ENCODE measurements at regions not wholly inside any gene's neighbourhood (a gene's known extent, or its start where the extent isn't known, plus 50 kb on each side); places are given as distances from the start of the nearest gene placed in this dataset.

- no peak for DNase-seq (ENCODE audit: low read depth)
- H3K4me3 ChIP-seq (ENCODE audit: low read depth, low read length), result no peak overlapping the region
- TF ChIP-seq CTCF (IDR thresholded peaks at IDR 0.05; ENCODE audit: insufficient read depth, low read length), result no peak
Observed at GRCh38 chr2:39604866-39605265, 60.9 kb upstream of the TMEM178A start.

DNA sequence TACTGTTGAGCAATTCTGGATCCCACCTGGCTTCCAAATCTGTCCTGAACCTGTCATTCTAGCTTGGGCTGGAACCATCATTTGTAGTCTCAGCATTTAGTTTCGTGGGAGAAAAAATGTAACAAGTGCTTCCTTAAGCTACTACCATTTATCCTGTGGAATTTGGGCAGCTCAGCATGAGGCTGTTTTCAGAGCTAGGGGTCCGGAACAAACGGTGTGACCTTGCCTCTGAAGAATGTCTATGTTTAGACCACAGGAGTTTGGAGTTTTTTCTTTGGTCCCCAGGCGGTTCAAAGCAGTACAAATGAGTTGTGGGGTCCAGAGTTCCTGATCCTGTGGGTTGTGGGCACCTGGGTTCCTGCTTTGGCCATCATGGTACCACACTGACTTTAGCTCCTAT, 59.1 kb upstream of the TMEM178A start:
- no peak for DNase-seq (ENCODE audit: low read depth)
- no peak overlapping the region for H3K4me3 ChIP-seq (ENCODE audit: low read depth, low read length)
- TF ChIP-seq CTCF (IDR thresholded peaks at IDR 0.05; ENCODE audit: insufficient read depth, low read length), result no peak

DNA sequence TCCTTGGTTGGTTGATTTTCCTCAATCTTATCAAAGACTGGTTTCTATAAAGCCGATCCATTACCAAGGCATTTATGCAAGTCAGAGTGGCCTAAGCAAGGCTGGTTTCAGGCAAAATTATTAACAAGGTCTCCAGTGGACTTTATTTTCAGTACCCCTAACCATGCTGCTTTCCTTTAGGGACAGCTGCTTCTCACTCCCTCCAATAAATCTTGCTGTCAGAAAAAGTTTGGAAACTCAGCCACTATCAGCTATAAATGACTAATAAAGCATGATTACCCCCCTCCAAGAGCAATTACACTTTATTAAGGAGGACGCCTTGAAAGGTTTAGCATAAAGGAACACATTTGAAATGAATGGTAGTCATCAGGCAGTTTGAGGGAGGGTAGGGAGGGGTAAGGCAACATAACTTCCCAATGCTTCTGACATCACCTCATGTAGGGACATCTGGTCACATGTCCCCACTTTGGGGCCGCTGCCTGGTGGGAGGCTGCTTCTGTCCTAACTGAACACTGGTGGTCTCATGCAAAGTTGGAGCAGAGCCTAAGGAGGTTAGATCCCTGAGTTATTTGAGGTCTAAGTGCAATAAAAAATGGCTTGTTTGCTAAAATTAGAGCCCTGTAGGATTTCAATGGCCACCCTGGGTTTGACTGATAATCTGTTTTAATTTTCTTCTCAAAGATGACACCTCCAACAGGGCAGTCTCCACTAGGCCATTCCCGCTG, 58.0 kb upstream of the TMEM178A start:
- no peak for DNase-seq (ENCODE audit: low read depth)
- no peak for TF ChIP-seq CTCF (IDR thresholded peaks at IDR 0.05; ENCODE audit: insufficient read depth, low read length)
- no peak overlapping the region for H3K4me3 ChIP-seq (ENCODE audit: low read depth, low read length)

- no peak overlapping the region for H3K4me3 ChIP-seq (ENCODE audit: low read depth, low read length)
- DNase-seq (ENCODE audit: low read depth), result no peak
- TF ChIP-seq CTCF (IDR thresholded peaks at IDR 0.05; ENCODE audit: insufficient read depth, low read length), result no peak
Observed at GRCh38 chr2:39608263-39608575, 57.5 kb upstream of the TMEM178A start.

GRCh38 chr2:39608686-39609441, 56.9 kb upstream of the TMEM178A start:
- TF ChIP-seq CTCF (IDR thresholded peaks at IDR 0.05; ENCODE audit: insufficient read depth, low read length), result no peak
- no peak overlapping the region for H3K4me3 ChIP-seq (ENCODE audit: low read depth, low read length)
- no peak for DNase-seq (ENCODE audit: low read depth)

- no peak for DNase-seq (ENCODE audit: low read depth)
- H3K4me3 ChIP-seq (ENCODE audit: low read depth, low read length), result no peak overlapping the region
Observed at GRCh38 chr2:39609917-39610316, 55.8 kb upstream of the TMEM178A start.

More at GRCh38 chr2:39609917-39610316, 55.8 kb upstream of the TMEM178A start:
- no peak for TF ChIP-seq CTCF (IDR thresholded peaks at IDR 0.05; ENCODE audit: insufficient read depth, low read length)

All from fibroblast of the aortic adventitia (primary cell).